NCI-H2107 treated with DMSO at 0.1 percent for 48 hours (cell line): ENCODE measurements at regions not wholly inside any gene's neighbourhood (a gene's known extent, or its start where the extent isn't known, plus 50 kb on each side); places are given as distances from the start of the nearest gene placed in this dataset.
"Not testable (repeated sequence)": the region's sequence is repeated elsewhere in the genome, so short reads cannot be mapped to it uniquely, and the experiment has no call there.

ENCODE experiments used
- DNase-seq: peaks from one replicate; lab custom pipeline; 2025; ENCODE audit not compliant: unreplicated experiment; lab: John Stamatoyannopoulos, UW

DNA sequence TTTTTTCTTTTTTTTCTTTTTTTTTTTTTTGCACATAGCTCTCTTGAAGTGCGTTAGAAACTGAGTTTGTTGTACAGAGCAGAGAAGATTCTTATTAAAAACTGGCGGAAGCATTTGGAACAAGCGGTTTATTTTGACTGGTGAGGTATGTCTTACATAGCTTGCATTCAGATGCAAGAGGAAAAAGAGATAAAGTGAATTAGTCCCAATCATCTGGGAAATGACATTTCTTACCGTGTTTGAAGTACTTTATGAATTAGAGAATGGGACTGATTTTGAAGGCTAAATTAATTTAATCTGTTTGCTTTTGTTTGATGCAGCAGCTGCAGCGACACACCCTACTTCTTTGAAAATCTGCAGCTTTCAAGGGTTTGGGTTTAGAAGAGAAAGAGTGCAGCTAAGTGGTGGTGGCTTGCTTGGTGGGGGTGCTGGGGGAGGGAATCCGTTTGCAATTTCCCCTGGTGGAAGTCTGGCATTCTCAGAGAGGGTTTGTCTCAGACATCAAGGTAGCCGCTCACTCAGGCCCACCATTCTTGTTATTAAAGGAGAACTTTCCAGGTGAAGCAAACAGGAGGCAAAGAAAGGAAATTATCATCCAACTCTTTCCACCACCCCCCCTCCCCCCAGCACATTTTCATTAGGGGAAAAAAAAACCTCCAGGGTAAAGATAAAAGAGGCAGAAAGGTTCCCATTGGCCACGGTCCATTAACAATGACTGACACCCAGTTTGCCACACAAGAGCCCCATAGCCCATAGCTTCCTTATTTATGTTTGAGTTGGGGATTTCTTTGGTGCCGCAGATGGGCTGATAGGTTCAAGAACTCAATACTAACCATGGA is 231.7 kb downstream of the SKIDA1 start:
- no peak for DNase-seq

DNA sequence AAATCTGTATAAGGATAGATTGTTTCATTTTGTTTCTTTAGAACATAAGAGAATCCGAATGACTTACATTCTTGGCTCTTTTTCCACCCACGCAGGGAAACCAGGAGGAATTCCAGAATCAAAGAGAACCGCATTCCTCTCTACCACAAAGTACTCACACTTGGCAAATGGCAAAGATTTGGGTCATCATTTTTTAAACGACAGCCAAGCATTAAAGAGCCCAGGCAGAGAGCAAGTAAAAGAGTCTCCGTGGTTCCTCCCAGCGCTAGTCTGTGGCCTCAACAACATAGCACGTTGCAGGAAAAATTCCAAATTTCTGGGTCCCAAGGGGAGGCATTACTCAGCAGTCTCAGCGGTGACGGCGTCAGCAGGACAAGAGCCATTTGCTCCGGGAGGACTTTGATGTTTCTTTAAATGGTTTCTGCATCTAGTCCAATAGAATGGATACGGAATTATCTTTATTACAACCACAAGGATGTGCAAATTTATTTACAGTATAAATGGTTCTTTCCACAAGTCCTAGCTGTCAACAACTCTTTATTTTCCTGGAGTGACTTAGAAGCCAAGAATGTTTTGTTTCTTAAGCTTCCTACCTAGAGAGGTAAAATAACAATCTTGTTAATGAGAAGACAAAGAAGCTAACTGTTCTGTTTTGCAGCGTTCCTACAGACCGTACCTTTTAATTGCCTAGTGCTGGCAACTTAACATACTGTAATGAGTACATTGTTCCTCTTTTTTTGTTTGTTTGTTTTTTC is 232.5 kb downstream of the SKIDA1 start:
- no peak for DNase-seq

DNA sequence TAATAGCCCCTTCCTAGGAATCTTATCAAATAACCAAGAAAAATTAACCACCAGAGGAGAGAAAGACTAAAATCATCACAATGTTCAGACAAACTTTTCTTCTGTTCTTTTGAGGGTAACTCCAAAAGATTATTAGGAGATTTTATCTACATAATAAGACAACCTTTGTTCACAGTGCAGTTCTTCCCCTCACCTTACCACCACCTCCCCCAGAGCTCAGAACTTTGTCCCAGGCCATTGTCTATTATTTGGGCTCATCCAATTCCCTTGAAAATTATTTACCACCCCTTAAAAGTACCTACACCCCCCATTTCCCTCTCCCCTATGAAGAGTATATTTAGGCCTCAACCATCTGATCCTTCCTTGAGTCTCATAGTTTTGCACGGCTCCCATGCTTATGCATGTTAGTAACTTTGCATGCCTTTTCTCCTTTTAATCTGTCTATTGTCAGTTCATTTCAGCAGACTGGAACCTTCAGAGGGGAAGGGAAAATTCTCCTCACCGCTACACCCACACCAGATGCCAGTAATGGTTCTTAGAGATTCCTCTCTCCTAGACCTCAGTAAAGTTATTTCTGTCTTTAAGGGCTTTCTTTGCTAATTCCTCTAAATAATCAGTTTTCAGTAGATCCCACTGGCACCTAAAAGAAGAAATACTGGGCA is 234.9 kb downstream of the SKIDA1 start:
- DNase-seq, result no peak

DNA sequence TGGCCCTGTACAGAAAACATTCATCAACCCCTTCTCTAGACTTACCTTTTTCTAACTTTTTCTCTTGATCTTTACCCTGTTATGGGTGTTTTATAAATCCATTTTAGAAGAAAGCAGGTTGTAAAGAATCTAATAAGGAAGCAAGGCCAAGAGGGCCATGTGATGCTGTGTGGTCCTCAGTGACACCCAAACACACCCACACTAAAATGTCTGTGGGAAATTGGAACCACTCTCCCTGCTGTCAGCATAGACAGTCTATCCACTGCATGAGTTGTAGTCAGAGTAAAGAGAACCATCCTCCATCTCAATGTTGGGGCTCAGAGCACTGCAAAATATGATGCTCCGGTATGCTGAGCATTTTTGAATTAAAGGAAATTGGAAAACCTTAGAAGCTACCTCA is 235.5 kb downstream of the SKIDA1 start:
- DNase-seq, result no peak

DNA sequence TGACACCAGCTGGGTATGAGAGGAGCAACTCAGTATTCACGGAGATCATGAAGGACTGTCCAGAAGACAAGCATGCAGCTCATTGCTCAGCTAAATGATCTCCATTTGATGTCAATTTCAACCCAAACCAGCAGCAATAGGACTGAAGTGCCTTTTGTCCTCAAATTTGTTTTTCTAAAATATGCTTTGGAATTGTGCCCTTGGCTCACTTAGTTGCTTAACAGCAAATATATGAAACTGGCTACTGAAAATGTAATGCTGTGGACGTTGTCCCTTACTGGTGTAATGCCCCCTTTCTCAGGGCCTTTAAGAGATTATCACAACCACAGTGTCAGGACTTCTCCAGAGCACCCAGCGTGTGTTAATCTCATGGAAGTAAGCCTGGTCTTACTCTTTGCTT is 236.2 kb downstream of the SKIDA1 start:
- DNase-seq, result no peak

DNA sequence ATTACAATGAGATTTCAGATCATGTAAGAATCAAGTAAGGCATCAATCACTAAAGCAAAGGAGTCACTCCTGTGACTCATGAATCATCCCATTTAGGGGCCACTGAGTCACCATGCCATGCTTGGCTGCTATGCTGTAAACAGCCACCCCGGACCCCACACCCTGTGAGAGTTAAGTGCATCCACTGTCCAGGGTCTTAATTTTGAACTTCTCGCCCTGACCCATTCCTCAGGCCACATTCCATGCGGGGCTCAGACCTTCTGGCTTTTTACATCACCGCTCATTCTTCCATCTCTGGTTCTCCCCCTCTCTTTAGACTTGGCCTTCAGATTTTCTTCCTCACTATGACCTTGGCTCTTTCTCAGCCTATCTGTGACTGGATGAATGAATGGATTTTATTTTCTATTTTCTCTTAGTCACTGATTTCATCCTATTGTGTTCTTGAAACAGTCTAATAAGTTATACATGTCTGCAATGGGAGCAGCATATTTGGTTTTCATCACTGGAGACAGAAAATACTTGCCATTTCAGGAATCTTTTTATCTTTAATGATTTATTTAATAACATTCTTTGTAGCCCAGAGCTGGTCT is 239.6 kb downstream of the SKIDA1 start:
- DNase-seq, result no peak

DNA sequence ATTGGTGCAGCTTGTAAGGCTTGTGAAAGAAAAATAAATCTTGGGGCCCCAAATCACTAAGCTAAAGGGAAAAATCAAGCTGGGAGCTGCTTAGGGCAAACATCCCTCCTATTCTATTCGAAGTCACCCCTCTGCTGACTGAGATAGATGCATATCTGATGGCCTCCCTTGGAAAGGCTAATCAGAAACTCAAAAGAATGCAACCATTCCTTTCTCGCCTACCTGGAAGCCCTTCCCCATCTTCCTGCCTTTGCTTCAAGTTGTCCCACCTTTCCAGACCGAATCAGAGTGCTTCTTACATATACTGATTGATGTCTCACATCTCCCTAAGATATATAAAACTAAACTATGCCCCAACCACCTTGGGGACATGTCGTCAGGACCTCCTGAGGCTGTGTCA is 240.3 kb downstream of the SKIDA1 start:
- no peak for DNase-seq

DNA sequence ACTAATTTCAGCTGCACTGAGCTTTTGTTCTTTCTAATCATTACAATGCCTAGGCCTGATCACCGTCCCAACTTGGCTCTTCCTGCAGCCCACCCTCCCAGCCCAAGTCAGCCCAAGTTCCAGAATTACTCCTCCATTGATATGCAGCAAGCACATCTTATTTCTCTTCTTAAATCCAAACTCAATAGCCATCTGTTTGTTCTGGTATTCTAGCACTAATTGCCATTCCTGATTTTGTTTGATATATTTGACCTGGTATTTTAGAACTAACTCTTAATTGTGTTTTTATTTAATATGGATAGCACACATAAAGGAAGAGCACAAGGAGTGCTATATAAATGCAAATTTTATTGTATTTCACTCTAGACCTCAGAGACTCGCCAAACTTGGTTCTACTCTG is 241.2 kb downstream of the SKIDA1 start:
- no peak for DNase-seq

DNA sequence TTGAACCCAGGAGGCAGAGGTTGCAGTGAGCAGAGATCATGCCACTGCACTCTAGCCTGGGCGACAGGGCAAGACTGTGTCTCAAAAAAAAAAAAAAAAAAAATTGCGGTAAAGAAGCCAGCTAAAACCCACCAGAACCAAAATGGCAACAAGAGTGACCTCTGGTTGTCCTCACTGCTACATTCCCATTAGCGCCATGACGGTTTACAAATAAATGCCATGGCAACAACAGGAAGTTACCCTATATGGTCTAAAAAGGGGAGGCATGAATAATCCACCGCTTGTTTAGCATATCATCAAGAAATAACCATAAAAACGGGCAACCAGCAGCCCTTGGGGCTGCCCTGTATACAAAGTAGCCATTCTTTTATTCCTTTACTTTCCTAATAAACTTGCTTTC is 242.4 kb downstream of the SKIDA1 start:
- DNase-seq, result not testable (repeated sequence)

DNA sequence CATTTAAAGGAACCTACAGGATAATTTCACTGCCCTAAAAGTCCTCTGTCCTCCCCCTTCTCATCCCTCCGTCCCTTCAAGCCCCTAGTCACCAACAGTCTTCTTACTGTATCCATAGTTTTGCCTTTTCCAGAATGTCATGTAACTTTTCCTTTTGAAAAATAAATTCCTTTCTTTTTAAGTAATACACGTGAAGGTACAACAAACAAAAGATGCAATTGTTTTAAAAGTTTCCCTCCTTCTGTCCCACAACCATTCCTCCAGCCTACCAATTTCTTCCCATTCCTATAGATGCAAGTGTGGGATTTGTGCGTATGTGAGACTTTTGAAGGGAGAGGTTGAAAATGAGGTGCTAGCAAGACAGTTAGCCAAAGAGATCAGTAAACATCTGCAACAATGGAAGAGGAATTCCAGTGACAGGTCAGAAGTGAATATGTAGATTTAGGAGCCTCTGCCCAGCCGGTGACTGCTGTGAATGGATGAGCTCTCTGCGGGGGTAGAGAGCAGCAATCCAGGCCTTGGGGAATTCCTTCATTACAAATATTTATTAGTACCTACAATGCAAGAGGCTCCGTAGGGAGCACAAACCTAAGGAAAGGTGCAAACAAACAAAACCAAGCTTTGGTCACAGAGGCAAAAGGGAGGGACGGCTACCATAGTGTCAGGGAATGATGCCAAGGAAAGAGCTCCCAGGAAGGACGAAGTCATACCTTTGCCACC is 243.6 kb downstream of the SKIDA1 start:
- DNase-seq, result no peak

DNA sequence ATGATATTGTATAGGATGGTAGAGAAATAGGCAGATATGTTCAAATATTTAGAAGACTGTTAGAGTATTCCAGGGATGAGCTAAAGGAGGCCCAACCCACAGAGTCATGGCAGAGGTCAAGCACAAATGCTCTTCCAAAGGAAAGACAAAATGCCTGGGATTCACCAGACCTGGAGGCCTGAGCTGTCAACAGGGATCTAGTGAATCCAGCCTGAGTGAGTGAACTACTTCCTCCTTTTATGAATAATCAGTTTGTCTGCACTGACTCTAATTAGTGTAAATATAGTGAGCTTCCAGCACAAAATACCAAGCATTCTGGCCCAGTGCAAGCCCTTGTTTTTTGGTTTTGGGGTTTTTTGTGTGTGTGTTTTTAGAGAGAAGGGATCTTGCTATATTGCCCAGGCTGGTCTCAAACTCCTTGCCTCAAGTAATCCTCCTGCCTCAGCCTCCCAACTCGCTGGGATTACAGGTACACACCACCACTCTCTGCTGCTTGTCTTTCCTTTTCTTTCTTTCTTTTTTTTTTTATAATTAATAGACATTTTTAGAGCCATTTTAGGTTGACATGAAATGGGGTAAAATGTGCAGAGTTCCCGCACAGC is 244.4 kb downstream of the SKIDA1 start:
- DNase-seq, result no peak

DNA sequence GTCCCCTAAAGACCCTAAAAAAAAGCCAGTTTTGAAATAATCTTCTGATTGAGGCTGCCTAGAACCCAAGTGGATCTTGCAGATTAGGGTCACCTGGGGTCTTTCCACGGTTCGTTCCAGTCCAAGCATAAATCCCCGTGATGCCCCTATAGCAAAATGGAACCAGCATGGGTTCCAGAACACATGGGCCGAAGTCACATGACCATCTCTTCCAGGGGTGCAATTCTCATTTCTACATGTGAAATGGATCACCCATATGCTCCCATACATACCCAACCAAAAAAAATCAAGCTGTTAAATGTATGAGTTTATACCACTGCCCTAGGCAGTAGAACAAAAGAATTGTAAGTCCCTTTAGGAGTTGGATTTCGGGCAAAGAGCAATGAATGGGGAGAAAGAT is 245.4 kb downstream of the SKIDA1 start:
- DNase-seq, result no peak

DNA sequence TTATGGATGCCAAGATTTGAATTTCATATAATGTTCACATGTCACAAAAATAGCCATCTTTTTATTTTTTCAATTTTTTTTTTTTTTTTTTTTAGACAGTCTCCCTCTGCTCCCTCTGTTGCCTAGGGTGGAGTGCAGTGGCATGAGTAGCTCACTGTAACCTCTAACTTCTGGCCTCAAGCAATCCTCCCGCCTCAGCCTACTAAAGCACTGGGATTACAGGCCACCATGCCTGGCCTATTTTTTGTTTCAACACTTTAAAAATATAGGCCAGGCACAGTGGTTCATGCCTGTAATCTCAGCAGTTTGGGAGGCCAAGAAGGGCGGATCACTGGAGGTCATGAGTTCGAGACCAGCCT is 246.3 kb downstream of the SKIDA1 start:
- DNase-seq, result no peak

DNA sequence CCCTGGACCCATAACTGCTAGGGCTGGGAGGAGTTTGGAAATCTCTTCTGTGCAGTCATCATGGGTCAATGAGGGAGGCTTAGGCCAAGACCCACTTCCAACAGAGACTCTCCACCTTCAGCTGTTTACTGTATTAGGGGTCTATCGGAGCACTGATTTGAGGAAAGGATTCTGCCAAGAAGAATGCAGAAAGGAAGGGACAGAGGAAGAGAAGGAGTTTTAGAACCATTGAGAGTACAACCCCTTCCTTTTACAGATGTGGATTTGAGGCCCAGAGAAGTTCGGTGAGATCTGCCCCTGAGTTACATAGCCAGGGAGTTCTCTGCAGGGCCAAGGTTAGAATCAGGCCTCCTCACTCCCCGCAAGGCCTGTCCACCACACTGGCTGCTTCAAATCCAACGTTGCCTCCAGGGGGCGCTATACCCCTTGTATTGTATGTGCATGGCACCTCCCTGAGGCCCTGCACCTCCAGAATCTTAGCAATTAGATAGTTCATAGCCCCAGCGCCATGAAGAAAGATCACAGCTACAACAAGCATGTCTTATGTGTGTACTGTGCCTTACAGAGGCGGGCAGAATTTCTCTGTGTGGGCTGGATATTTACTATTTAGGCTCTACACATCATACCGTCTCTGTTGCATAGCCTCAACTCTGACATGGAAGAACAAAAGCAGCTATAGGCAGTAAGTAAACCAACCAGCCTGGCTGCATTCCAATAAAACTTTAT is 246.8 kb downstream of the SKIDA1 start:
- DNase-seq, result peak; percentile 4

DNA sequence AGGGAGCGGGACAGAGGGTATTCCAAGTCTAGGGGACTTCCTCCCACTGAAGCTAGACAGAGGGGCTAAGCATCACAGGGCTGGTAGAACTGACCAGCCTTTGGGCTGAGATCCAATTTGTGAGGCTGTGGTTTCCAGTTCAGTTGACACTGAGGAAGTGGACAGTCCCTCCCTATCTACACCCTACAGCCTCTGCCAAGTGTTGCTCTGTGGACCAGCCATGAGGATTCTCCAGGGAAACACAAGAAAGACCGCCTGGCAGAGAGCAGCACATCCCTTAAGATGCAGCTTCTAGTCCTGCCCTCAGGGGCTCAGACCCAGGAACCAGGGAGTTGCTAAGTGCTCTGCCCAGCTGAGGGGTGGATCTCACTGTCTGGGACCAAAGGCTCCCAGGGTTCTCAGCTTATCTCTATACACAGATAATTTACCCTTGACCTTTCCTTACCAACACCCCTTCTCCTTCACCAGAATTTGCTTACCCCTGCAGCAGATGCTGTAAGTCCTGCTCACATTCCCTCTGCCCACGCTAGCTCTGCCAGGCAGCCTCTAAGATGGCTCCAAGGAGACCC is 252.0 kb downstream of the SKIDA1 start:
- DNase-seq, result no peak

DNA sequence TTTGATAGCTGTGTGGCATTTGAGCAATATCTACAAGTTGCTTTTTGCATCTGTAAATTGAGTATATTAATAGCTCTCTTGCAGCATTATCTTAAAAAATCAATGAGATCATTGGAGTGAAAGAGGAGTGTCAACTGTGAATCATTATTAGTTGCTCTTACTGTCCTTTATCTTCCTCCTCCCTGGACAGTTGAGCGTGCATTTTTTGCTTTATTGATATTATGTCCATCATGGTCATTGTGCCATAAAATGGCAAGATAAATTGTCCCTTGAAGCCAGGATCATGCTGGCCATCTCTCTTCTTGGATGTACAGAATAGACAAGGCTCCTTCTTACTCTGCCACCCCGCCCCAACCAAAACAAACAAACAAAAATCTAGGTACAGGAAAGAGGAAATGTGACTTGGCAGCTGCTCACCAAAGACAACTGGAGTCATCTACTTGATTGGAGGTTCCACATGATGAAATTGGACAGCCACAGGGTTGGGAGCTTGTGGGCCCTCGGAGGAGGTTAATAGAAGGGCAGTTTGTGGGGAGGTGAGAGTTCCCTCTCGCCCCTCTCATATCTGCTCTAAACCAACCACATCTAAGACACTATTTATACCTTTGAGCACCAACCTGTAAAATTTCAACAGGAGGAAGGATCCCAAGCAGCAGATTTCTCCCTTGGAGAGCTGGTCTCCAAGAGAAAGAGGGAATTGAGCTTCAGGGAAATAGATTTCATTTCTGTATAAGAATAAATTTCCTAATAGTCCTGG is 252.7 kb downstream of the SKIDA1 start:
- no peak for DNase-seq

DNA sequence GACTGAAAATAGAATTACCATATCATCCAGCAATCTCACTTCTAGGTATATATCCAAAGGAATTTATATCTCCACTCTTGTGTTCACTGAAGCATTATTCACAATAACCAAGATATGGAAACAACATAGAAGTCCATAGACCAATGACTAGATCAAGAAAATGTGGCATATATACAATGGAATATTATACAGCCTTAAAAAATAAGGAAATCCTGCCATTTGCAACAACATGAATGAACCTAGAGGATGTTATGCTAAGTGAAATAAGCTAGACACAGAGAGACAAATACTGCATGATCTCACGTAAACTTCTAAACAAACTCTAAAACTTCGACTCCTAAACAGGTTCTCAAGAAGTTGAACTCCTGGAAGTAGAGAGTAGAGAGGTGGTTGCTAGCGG is 254.5 kb downstream of the SKIDA1 start:
- no peak for DNase-seq

DNA sequence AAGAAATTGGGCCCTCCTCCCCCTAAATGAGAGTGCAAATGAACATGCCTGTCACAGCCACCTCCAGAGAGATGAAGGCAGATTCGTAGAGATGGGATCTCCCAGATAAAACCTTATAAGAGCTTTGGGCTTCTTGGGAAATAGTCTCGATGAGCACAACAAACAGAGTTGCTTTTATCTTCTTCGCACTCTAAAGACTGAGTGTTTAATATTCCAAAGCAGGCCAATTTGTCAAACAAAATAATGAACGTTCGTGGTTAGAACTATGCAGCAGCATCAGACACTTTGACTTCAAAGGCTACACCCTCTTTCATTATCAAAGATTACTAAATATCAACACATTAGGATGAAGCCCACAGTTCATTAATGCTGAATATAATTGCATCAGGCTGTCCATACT is 256.2 kb downstream of the SKIDA1 start:
- DNase-seq, result no peak

DNA sequence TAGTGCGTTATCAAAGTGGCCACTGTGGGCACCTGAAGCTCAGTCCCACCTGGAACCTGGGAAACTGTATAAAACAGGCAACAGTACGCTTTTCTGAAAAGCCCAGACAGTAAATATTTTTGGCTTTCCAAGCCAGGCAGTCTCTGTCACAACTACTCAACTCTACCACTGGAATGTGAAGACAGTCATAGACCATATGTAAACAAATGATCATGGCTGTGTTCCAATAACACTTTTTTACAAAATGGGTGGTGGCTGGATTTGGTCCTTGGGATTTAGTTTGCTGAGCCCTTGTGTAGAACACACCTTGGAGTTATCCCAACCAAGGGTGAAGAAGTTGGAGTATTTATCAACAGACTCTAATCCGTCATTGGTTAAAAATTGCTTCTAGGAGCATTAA is 259.9 kb downstream of the SKIDA1 start:
- no peak for DNase-seq
